ENCODE measurements at regions not wholly inside any gene's neighbourhood (a gene's known extent, or its start where the extent isn't known, plus 50 kb on each side); places are given as distances from the start of the nearest gene placed in this dataset.

DNA sequence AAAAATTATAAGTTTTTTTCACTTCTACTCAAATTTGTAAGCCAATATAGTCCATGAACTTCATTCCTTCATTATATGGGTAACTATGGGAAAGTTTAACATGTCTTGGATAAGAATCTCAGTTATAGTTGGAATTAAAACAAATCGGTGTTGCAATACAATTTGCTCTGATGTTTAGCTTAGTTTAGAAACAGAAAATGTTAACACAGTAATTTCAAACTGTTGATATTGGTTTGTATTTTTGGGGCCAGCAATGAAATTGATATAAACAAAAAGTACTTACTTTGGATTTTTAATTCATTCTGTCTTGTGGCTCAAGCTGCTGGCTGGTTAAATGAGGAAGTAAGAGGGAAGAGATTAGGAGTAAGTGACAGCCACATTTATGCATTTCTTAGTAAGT lies 368.5 kb upstream of the NT5C1B start:
- no peaks in the 10 kb centered on the region for H3K4me1 ChIP-seq (replicated peaks in 1 of 2; ENCODE audit: control insufficient read depth in 2 of 2, insufficient read depth in 2 of 2, low read length in 2 of 2)
- in situ Hi-C loops (cut with MboI) (no loop called here), intact Hi-C loops (cut with micrococcal nuclease) (no loop called here)
- ChIA-PET POLR2A (no interaction called here), CTCF (ENCODE audit: low intra/inter-chr PET ratio) (no interaction called here)
- no TSS peak for BruUV-seq (replicated peaks)
- H4K20me1 ChIP-seq (replicated peaks; ENCODE audit: control insufficient read depth, insufficient read depth, low read length) = no peaks in the 10 kb centered on the region
- H3K27ac ChIP-seq (ENCODE audit: extremely low read depth, low read depth, low read length) = no peak overlapping the region
- H3K36me3 ChIP-seq (ENCODE audit: control insufficient read depth, insufficient read depth, low read length) = no peaks in the 10 kb centered on the region
- ATAC-seq = no peak
- H3K9me3 ChIP-seq (replicated peaks; ENCODE audit: control insufficient read depth, insufficient read depth, low read depth, low read length) = no peaks in the 10 kb centered on the region
- H3K9ac ChIP-seq (ENCODE audit: insufficient read depth in 1 of 2, low read depth in 2 of 2, low read length in 2 of 2) = no peak overlapping the region
- WGBS (ENCODE audit: insufficient coverage, low coverage, missing lambda C conversion rate) = 0% methylated on average over 1 of the region's 1 CpG
- no peak for DNase-seq (ENCODE audit: extremely low read depth in 1 of 4, low spot score in 3 of 4)
- H3K79me2 ChIP-seq (ENCODE audit: control insufficient read depth, insufficient read depth, low read length) = no peaks in the 10 kb centered on the region
- no peaks in the 10 kb centered on the region for H3K27me3 ChIP-seq (ENCODE audit: control insufficient read depth in 2 of 2, insufficient read depth in 2 of 2, low read length in 2 of 2)
- H3K9me1 ChIP-seq (ENCODE audit: control insufficient read depth, insufficient read depth, low read length) = no peaks in the 10 kb centered on the region
- FAIRE-seq = no peak
- TF ChIP-seq CREBBP (IDR thresholded peaks at IDR 0.05; ENCODE audit: low read depth, low read length) (no peak), KDM4B (IDR thresholded peaks at IDR 0.05; ENCODE audit: borderline replicate concordance in 2 of 2, low read depth in 1 of 2) (no peak), ZNF134 (CRISPR knock-in tag; conservative IDR thresholded peaks at IDR 0.05) (no peak), ELF4 (CRISPR knock-in tag; IDR thresholded peaks at IDR 0.05) (no peak), FOXA1 (IDR thresholded peaks at IDR 0.05; ENCODE audit: borderline replicate concordance) (no peak), HDAC8 (tag; IDR thresholded peaks at IDR 0.05) (no peak), ZNF830 (CRISPR knock-in tag; IDR thresholded peaks at IDR 0.05) (no peak), FUS (optimal IDR thresholded peaks at IDR 0.05; ENCODE audit: low read depth, low read length) (no peak)
- TF ChIP-seq, protein P1, sequence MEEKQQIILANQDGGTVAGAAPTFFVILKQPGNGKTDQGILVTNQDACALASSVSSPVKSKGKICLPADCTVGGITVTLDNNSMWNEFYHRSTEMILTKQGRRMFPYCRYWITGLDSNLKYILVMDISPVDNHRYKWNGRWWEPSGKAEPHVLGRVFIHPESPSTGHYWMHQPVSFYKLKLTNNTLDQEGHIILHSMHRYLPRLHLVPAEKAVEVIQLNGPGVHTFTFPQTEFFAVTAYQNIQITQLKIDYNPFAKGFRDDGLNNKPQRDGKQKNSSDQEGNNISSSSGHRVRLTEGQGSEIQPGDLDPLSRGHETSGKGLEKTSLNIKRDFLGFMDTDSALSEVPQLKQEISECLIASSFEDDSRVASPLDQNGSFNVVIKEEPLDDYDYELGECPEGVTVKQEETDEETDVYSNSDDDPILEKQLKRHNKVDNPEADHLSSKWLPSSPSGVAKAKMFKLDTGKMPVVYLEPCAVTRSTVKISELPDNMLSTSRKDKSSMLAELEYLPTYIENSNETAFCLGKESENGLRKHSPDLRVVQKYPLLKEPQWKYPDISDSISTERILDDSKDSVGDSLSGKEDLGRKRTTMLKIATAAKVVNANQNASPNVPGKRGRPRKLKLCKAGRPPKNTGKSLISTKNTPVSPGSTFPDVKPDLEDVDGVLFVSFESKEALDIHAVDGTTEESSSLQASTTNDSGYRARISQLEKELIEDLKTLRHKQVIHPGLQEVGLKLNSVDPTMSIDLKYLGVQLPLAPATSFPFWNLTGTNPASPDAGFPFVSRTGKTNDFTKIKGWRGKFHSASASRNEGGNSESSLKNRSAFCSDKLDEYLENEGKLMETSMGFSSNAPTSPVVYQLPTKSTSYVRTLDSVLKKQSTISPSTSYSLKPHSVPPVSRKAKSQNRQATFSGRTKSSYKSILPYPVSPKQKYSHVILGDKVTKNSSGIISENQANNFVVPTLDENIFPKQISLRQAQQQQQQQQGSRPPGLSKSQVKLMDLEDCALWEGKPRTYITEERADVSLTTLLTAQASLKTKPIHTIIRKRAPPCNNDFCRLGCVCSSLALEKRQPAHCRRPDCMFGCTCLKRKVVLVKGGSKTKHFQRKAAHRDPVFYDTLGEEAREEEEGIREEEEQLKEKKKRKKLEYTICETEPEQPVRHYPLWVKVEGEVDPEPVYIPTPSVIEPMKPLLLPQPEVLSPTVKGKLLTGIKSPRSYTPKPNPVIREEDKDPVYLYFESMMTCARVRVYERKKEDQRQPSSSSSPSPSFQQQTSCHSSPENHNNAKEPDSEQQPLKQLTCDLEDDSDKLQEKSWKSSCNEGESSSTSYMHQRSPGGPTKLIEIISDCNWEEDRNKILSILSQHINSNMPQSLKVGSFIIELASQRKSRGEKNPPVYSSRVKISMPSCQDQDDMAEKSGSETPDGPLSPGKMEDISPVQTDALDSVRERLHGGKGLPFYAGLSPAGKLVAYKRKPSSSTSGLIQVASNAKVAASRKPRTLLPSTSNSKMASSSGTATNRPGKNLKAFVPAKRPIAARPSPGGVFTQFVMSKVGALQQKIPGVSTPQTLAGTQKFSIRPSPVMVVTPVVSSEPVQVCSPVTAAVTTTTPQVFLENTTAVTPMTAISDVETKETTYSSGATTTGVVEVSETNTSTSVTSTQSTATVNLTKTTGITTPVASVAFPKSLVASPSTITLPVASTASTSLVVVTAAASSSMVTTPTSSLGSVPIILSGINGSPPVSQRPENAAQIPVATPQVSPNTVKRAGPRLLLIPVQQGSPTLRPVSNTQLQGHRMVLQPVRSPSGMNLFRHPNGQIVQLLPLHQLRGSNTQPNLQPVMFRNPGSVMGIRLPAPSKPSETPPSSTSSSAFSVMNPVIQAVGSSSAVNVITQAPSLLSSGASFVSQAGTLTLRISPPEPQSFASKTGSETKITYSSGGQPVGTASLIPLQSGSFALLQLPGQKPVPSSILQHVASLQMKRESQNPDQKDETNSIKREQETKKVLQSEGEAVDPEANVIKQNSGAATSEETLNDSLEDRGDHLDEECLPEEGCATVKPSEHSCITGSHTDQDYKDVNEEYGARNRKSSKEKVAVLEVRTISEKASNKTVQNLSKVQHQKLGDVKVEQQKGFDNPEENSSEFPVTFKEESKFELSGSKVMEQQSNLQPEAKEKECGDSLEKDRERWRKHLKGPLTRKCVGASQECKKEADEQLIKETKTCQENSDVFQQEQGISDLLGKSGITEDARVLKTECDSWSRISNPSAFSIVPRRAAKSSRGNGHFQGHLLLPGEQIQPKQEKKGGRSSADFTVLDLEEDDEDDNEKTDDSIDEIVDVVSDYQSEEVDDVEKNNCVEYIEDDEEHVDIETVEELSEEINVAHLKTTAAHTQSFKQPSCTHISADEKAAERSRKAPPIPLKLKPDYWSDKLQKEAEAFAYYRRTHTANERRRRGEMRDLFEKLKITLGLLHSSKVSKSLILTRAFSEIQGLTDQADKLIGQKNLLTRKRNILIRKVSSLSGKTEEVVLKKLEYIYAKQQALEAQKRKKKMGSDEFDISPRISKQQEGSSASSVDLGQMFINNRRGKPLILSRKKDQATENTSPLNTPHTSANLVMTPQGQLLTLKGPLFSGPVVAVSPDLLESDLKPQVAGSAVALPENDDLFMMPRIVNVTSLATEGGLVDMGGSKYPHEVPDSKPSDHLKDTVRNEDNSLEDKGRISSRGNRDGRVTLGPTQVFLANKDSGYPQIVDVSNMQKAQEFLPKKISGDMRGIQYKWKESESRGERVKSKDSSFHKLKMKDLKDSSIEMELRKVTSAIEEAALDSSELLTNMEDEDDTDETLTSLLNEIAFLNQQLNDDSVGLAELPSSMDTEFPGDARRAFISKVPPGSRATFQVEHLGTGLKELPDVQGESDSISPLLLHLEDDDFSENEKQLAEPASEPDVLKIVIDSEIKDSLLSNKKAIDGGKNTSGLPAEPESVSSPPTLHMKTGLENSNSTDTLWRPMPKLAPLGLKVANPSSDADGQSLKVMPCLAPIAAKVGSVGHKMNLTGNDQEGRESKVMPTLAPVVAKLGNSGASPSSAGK (IDR thresholded peaks at IDR 0.05) = no peak
- TF ChIP-seq, protein P2, sequence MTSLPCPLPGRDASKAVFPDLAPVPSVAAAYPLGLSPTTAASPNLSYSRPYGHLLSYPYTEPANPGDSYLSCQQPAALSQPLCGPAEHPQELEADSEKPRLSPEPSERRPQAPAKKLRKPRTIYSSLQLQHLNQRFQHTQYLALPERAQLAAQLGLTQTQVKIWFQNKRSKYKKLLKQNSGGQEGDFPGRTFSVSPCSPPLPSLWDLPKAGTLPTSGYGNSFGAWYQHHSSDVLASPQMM (CRISPR knock-in tag; IDR thresholded peaks at IDR 0.05) = no peak
- TF ChIP-seq, protein P3, sequence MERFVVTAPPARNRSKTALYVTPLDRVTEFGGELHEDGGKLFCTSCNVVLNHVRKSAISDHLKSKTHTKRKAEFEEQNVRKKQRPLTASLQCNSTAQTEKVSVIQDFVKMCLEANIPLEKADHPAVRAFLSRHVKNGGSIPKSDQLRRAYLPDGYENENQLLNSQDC (CRISPR knock-in tag; IDR thresholded peaks at IDR 0.05) = no peak
- H2AFZ ChIP-seq (ENCODE audit: low read depth, low read length) = no peak overlapping the region
- no peak overlapping the region for H3K4me3 ChIP-seq
- H3K4me2 ChIP-seq (ENCODE audit: insufficient read depth, low read length) = no peak overlapping the region
